ENCODE measurements at regions not wholly inside any gene's neighbourhood (a gene's known extent, or its start where the extent isn't known, plus 50 kb on each side); places are given as distances from the start of the nearest gene placed in this dataset.

DNA sequence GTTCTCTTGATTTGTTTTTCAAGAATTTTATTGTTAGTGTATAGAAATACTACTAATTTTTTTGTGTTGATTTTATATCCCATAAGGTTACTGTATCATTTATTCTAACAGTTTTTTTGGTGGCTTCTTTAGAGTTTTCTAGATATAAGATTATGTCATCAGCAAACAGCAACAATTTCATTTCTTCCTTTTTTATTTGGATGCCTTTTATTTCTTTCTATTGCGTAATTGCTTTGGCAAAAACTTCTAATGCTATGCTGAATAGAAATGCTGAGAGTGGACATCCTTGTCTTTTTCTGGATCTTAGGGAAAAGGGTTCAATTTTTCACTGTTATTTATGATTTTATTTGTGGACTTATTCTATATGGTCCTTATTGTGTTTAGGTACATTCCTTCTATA lies 298.8 kb downstream of the RPRM start:
- DNase-seq (no peak), ATAC-seq (ENCODE audit: low FRiP score in 2 of 2) (no peak)
- Histone ChIP-seq H3K4me3 (no peak overlapping the region), H3K4me1 (no peaks in the 10 kb centered on the region), H3K27me3 (no peaks in the 10 kb centered on the region), H3K36me3 (no peaks in the 10 kb centered on the region), H3K9me3 (no peaks in the 10 kb centered on the region), H3K27ac (no peak overlapping the region)
- 91 to 97% methylated on average over 1 of the region's 1 CpG for WGBS, 2 donors
- TF ChIP-seq EP300 (IDR thresholded peaks at IDR 0.05) (no peak), POLR2AphosphoS5 (IDR thresholded peaks at IDR 0.05) (no peak), POLR2A (IDR thresholded peaks at IDR 0.05) (no peak)
- TF ChIP-seq, protein P1, sequence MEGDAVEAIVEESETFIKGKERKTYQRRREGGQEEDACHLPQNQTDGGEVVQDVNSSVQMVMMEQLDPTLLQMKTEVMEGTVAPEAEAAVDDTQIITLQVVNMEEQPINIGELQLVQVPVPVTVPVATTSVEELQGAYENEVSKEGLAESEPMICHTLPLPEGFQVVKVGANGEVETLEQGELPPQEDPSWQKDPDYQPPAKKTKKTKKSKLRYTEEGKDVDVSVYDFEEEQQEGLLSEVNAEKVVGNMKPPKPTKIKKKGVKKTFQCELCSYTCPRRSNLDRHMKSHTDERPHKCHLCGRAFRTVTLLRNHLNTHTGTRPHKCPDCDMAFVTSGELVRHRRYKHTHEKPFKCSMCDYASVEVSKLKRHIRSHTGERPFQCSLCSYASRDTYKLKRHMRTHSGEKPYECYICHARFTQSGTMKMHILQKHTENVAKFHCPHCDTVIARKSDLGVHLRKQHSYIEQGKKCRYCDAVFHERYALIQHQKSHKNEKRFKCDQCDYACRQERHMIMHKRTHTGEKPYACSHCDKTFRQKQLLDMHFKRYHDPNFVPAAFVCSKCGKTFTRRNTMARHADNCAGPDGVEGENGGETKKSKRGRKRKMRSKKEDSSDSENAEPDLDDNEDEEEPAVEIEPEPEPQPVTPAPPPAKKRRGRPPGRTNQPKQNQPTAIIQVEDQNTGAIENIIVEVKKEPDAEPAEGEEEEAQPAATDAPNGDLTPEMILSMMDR (IDR thresholded peaks at IDR 0.05), result no peak

DNA sequence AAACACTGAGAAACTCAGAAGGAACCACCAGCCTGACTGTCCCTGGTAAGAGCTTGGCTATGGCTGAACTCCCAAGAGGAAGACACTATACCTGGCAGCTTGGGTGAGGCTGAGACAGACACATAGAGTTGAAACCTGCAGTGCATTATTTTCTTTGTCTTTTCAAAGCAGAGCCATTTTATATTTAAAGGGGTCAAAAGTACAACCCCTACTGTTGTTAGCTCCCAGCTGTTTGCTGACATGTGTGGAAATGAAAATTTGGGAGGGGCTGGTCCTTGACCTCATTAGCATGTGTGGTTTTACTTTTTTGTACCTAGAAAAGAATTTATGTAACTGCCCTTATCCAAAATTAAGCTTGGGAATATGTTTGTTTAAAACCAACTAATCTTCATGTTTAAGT lies 309.0 kb downstream of the RPRM start:
- Histone ChIP-seq H3K4me3 (no peak overlapping the region), H3K4me1 (no peaks in the 10 kb centered on the region), H3K27ac (no peak overlapping the region), H3K36me3 (no peaks in the 10 kb centered on the region), H3K9me3 (no peaks in the 10 kb centered on the region), H3K27me3 (no peaks in the 10 kb centered on the region)
- DNase-seq (no peak), ATAC-seq (ENCODE audit: low FRiP score in 2 of 2) (no peak)
- no peak for TF ChIP-seq EP300 (IDR thresholded peaks at IDR 0.05)
- TF ChIP-seq POLR2A (IDR thresholded peaks at IDR 0.05), result no peak
- TF ChIP-seq, protein P1 (IDR thresholded peaks at IDR 0.05), result no peak
- no peak for TF ChIP-seq POLR2AphosphoS5 (IDR thresholded peaks at IDR 0.05)

DNA sequence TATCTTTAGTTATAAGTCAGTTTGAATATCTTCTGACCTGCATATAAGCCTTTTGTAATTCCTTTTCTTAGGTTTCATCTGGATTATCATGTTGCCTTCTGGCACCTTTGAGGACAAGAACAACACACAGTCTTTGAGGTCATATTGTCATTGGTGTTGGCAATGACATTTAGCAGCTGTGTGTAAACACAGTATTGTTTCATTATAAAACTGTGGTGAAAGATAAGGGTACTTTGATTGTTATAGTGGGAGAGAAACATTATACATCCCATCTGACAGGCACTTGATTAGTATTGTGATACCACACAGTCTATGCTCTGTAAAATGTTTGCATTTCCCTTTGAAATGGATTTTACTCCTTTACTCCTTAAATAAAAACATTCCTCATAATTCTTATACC lies 313.5 kb downstream of the RPRM start:
- TF ChIP-seq, protein P1 (IDR thresholded peaks at IDR 0.05), result no peak
- no peak for TF ChIP-seq POLR2A (IDR thresholded peaks at IDR 0.05)
- no peak for TF ChIP-seq POLR2AphosphoS5 (IDR thresholded peaks at IDR 0.05)
- Histone ChIP-seq H3K4me3 (no peak overlapping the region), H3K4me1 (no peaks in the 10 kb centered on the region), H3K36me3 (no peaks in the 10 kb centered on the region), H3K27ac (no peak overlapping the region), H3K9me3 (no peaks in the 10 kb centered on the region), H3K27me3 (no peaks in the 10 kb centered on the region)
- DNase-seq (no peak), ATAC-seq (ENCODE audit: low FRiP score in 2 of 2) (no peak)

DNA sequence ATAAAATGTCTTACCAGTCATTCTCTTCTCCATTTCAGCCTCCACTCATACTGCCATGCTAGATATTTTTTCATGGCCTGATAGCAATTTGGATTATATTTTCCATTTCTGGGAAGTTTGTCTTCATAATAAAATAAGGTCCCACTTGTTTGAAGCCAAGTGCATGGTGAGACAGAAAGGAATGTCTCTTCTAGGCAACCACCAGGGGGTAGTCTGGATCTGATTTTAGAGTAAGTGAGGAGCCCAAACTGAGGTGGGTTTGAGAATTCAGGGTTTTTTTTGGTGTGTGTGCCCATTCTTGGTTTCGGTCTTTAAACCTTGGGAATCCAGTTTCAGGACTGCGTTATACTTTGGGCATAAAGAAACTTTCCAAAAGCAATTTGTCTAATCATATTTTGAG lies 315.5 kb downstream of the RPRM start:
- TF ChIP-seq POLR2A (IDR thresholded peaks at IDR 0.05), result no peak
- TF ChIP-seq, protein P1 (IDR thresholded peaks at IDR 0.05), result peak in 3 of 6 experiments; percentile 25 to 46 (median 31)
- WGBS, 2 donors, result 75 to 80% methylated on average over 2 of the region's 2 CpGs
- Histone ChIP-seq H3K9me3 (no peaks in the 10 kb centered on the region), H3K27me3 (no peaks in the 10 kb centered on the region), H3K36me3 (no peaks in the 10 kb centered on the region), H3K27ac (no peak overlapping the region), H3K4me1 (no peaks in the 10 kb centered on the region), H3K4me3 (no peak overlapping the region)
- ATAC-seq (ENCODE audit: low FRiP score in 2 of 2), result no peak
- no peak for DNase-seq

DNA sequence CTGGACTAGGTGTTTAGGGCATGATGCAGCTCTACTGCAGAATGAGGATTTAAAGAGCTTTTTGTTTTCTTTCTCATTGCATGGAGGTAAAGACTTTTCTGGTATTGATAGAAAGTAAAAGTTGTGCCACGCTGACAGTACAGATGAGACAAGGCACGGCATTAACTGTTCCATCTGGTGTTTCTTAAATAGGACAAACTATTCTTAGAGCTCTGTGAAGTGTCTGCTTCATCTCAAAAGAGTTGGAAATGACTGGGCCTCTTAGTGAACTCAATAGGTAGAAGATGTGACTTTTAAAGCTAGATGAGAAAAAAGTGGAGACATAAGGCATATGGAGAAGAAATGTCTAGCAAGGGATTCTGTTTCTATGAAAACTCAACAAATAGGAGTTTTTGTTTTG lies 321.8 kb downstream of the RPRM start:
- DNase-seq (no peak), ATAC-seq (ENCODE audit: low FRiP score in 2 of 2) (no peak)
- H3K27me3 ChIP-seq, result no peaks in the 10 kb centered on the region
- no peaks in the 10 kb centered on the region for H3K4me1 ChIP-seq
- no peak overlapping the region for H3K27ac ChIP-seq
- 83 to 85% methylated on average over 2 of the region's 2 CpGs for WGBS, 2 donors
- H3K9me3 ChIP-seq, result no peaks in the 10 kb centered on the region
- TF ChIP-seq EP300 (IDR thresholded peaks at IDR 0.05) (no peak), POLR2AphosphoS5 (IDR thresholded peaks at IDR 0.05) (no peak), POLR2A (IDR thresholded peaks at IDR 0.05) (no peak)
- TF ChIP-seq, protein P1 (IDR thresholded peaks at IDR 0.05), result no peak
- no peaks in the 10 kb centered on the region for H3K36me3 ChIP-seq
- H3K4me3 ChIP-seq, result no peak overlapping the region
